ENCODE measurements at regions not wholly inside any gene's neighbourhood (a gene's known extent, or its start where the extent isn't known, plus 50 kb on each side); places are given as distances from the start of the nearest gene placed in this dataset.

- DNase-seq, result no peak
- no peaks in the 10 kb centered on the region for H3K27me3 ChIP-seq (replicated peaks; ENCODE audit: insufficient read depth, low read length)
- no peak overlapping the region for H2AFZ ChIP-seq (ENCODE audit: low read length)
- H3F3A ChIP-seq (ENCODE audit: insufficient read depth, low read length), result no peaks in the 10 kb centered on the region
- no peaks in the 10 kb centered on the region for H4K20me1 ChIP-seq (ENCODE audit: insufficient read depth, low read length)
- H3K4me2 ChIP-seq (ENCODE audit: low read depth, low read length), result no peak overlapping the region
- H3K27ac ChIP-seq (ENCODE audit: low read length), result no peak overlapping the region
- no peaks in the 10 kb centered on the region for H3K9me2 ChIP-seq (replicated peaks; ENCODE audit: insufficient read depth, low read length)
- no peaks in the 10 kb centered on the region for H3K4me1 ChIP-seq (ENCODE audit: low read length)
- H3K9me3 ChIP-seq (replicated peaks; ENCODE audit: insufficient read depth, low read length), result no peaks in the 10 kb centered on the region
- H3K36me3 ChIP-seq (replicated peaks; ENCODE audit: insufficient read depth, low read length), result no peaks in the 10 kb centered on the region
- H3K79me2 ChIP-seq (ENCODE audit: low read length), result no peaks in the 10 kb centered on the region
- H3K4me3 ChIP-seq (ENCODE audit: low read length), result no peak overlapping the region
- no peak overlapping the region for H3K9ac ChIP-seq (ENCODE audit: low read length)
- no peak for TF ChIP-seq EZH2phosphoT487 (IDR thresholded peaks at IDR 0.05; ENCODE audit: low read length)
Observed at GRCh38 chr1:238546118-238546517, 655.4 kb upstream of the ZP4 start.

GRCh38 chr1:238537641-238538040, 646.9 kb upstream of the ZP4 start:
- no peaks in the 10 kb centered on the region for H4K20me1 ChIP-seq (ENCODE audit: insufficient read depth, low read length)
- H3K27me3 ChIP-seq (replicated peaks; ENCODE audit: insufficient read depth, low read length), result no peaks in the 10 kb centered on the region
- no peak overlapping the region for H2AFZ ChIP-seq (ENCODE audit: low read length)
- no peaks in the 10 kb centered on the region for H3K4me1 ChIP-seq (ENCODE audit: low read length)
- H3K4me2 ChIP-seq (ENCODE audit: low read depth, low read length), result no peak overlapping the region
- H3K27ac ChIP-seq (ENCODE audit: low read length), result no peak overlapping the region
- H3K4me3 ChIP-seq (ENCODE audit: low read length), result no peak overlapping the region
- no peaks in the 10 kb centered on the region for H3F3A ChIP-seq (ENCODE audit: insufficient read depth, low read length)
- no peak overlapping the region for H3K9ac ChIP-seq (ENCODE audit: low read length)
- H3K36me3 ChIP-seq (replicated peaks; ENCODE audit: insufficient read depth, low read length), result no peaks in the 10 kb centered on the region
- no peaks in the 10 kb centered on the region for H3K9me3 ChIP-seq (replicated peaks; ENCODE audit: insufficient read depth, low read length)
- TF ChIP-seq EZH2 (optimal IDR thresholded peaks at IDR 0.05; ENCODE audit: low read depth, low read length) (no peak), EZH2phosphoT487 (IDR thresholded peaks at IDR 0.05; ENCODE audit: low read length) (no peak), CTCF (IDR thresholded peaks at IDR 0.05; ENCODE audit: low read length) (no peak)
- no peaks in the 10 kb centered on the region for H3K79me2 ChIP-seq (ENCODE audit: low read length)
- no peaks in the 10 kb centered on the region; the same call in 1 of the 2 replicates for H3K9me2 ChIP-seq (replicated peaks; ENCODE audit: insufficient read depth, low read length)
- DNase-seq, result no peak

GRCh38 chr1:238530209-238530851, 639.6 kb upstream of the ZP4 start:
- H3F3A ChIP-seq (ENCODE audit: insufficient read depth, low read length), result no peaks in the 10 kb centered on the region
- H3K27me3 ChIP-seq (replicated peaks; ENCODE audit: insufficient read depth, low read length), result no peaks in the 10 kb centered on the region
- no peaks in the 10 kb centered on the region for H4K20me1 ChIP-seq (ENCODE audit: insufficient read depth, low read length)
- no peak overlapping the region for H3K4me3 ChIP-seq (ENCODE audit: low read length)
- no peak for DNase-seq
- no peaks in the 10 kb centered on the region for H3K36me3 ChIP-seq (replicated peaks; ENCODE audit: insufficient read depth, low read length)
- no peaks in the 10 kb centered on the region for H3K4me1 ChIP-seq (ENCODE audit: low read length)
- H3K27ac ChIP-seq (ENCODE audit: low read length), result no peak overlapping the region
- H3K9me2 ChIP-seq (replicated peaks; ENCODE audit: insufficient read depth, low read length), result no peaks in the 10 kb centered on the region
- H2AFZ ChIP-seq (ENCODE audit: low read length), result no peak overlapping the region
- TF ChIP-seq EZH2 (optimal IDR thresholded peaks at IDR 0.05; ENCODE audit: low read depth, low read length) (no peak), EZH2phosphoT487 (IDR thresholded peaks at IDR 0.05; ENCODE audit: low read length) (no peak), CTCF (IDR thresholded peaks at IDR 0.05; ENCODE audit: low read length) (no peak)
- no peaks in the 10 kb centered on the region for H3K9me3 ChIP-seq (replicated peaks; ENCODE audit: insufficient read depth, low read length)
- H3K79me2 ChIP-seq (ENCODE audit: low read length), result no peaks in the 10 kb centered on the region
- H3K9ac ChIP-seq (ENCODE audit: low read length), result no peak overlapping the region
- no peak overlapping the region for H3K4me2 ChIP-seq (ENCODE audit: low read depth, low read length)

- TF ChIP-seq EZH2 (optimal IDR thresholded peaks at IDR 0.05; ENCODE audit: low read depth, low read length), result no peak
- Histone ChIP-seq H3K9me3 (replicated peaks; ENCODE audit: insufficient read depth, low read length) (peaks cover 3% of the 10 kb centered on the region; the same call in 1 of the 2 replicates), H3K27me3 (replicated peaks; ENCODE audit: insufficient read depth, low read length) (no peaks in the 10 kb centered on the region), H3K4me3 (ENCODE audit: low read length) (no peak overlapping the region), H3K9me2 (replicated peaks; ENCODE audit: insufficient read depth, low read length) (no peaks in the 10 kb centered on the region), H4K20me1 (ENCODE audit: insufficient read depth, low read length) (no peaks in the 10 kb centered on the region), H3K4me1 (ENCODE audit: low read length) (no peaks in the 10 kb centered on the region), H3K27ac (ENCODE audit: low read length) (no peak overlapping the region), H3K9ac (ENCODE audit: low read length) (no peak overlapping the region), H3K36me3 (replicated peaks; ENCODE audit: insufficient read depth, low read length) (no peaks in the 10 kb centered on the region), H3K4me2 (ENCODE audit: low read depth, low read length) (no peak overlapping the region), H3K79me2 (ENCODE audit: low read length) (no peaks in the 10 kb centered on the region), H2AFZ (ENCODE audit: low read length) (no peak overlapping the region), H3F3A (ENCODE audit: insufficient read depth, low read length) (no peaks in the 10 kb centered on the region)
- no peak for DNase-seq
Observed at GRCh38 chr1:238517711-238518110, 627.0 kb upstream of the ZP4 start.

Data from MM.1S (cell line).